Stimulated activated CD4-positive, alpha-beta T cell treated with anti-CD3 and anti-CD28 coated beads, Interleukin-2, amount 100 ng/mL, for 48 hours (primary cell): ENCODE measurements at regions not wholly inside any gene's neighbourhood (a gene's known extent, or its start where the extent isn't known, plus 50 kb on each side); places are given as distances from the start of the nearest gene placed in this dataset.

ENCODE experiments used
- DNase-seq, 2 donors: peaks; one replicate each; pipeline ENCODE4 v3.0.0-alpha.2; 2020

DNA sequence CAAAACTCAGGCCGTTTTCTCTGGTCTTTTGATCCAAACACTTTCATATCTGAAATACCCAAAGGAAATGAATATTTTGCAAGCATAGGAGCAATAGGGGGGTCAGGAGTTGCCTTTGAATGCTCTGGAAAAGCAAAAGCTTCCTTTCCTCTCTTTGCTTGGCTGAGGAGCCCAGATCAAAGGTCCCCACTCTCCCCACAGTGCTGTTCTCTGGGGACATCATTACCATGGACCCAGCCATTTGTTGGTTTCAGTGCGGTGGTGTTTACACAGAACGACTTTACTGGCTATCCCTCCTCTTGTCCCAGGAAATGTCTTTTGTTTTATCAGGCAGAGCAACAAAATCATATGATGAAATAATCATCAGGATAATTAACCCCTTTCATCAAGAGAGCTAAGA, 1089.1 kb downstream of the TBC1D22A start:
- DNase-seq: no peak

GRCh38 chr22:47850644-47851151, 1088.2 kb downstream of the TBC1D22A start:
- no peak for DNase-seq

GRCh38 chr22:47849576-47849975, 1087.1 kb downstream of the TBC1D22A start:
- no peak for DNase-seq

GRCh38 chr22:47848184-47848920, 1085.9 kb downstream of the TBC1D22A start:
- DNase-seq: no peak

GRCh38 chr22:47847131-47847890, 1084.9 kb downstream of the TBC1D22A start:
- DNase-seq: no peak

DNA sequence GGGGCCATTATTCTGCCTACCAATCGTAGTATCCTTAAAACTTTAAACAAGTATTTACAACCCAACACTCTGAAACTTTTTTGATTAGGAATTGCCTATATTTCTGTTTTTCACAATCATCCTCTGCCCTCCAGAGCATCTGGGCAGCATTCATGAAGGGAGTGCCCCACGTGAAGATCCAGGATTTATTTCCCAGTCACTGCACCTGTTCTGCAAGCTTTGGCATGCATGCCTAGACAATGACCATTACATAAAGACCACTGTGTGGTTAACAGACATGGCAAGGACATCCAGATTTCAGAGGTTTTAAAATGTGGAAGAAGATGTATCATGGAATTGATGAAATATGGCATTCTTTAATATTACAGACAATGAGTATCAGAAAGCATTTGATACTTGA, 1083.8 kb downstream of the TBC1D22A start:
- no peak for DNase-seq

DNA sequence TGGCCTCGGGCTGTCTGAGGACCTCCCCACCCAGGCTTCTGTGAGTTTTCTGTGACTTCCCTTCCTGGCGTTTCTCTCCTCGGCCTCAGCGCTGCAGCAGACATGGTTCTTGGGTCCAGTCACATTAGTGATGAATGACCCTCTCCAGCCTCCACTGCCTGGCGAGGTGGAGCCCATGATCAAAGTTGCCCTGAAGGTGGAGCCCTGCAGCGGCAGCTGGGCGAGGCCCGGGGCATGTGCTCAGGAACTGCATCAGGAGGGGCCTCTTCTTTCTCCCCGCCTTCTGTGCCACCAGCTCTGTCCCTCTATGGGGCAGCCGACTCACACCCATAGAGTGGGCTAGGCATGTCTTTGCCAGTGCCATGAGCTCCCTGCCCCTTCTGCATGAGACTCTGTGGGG, 1079.7 kb downstream of the TBC1D22A start:
- no peak for DNase-seq

DNA sequence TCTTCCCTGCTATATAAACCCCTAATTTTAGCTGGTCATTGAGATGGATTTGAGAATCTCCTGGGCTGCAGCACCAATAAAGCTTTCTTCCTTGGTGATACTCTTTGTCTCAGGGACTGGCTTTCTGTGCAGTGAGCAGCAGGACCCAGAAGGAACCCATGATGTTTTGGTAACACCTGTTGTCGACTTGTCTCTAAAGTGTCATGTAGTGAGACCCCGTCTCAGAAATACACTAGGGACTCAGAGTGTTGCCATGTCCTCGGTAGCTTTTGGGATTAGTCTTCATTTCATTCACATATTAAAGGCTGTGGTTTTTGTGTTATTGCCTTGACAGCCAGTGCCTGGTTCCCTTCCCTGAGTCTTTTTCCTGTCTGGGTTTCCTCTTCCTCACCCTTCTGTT, 1078.7 kb downstream of the TBC1D22A start:
- DNase-seq: no peak

DNA sequence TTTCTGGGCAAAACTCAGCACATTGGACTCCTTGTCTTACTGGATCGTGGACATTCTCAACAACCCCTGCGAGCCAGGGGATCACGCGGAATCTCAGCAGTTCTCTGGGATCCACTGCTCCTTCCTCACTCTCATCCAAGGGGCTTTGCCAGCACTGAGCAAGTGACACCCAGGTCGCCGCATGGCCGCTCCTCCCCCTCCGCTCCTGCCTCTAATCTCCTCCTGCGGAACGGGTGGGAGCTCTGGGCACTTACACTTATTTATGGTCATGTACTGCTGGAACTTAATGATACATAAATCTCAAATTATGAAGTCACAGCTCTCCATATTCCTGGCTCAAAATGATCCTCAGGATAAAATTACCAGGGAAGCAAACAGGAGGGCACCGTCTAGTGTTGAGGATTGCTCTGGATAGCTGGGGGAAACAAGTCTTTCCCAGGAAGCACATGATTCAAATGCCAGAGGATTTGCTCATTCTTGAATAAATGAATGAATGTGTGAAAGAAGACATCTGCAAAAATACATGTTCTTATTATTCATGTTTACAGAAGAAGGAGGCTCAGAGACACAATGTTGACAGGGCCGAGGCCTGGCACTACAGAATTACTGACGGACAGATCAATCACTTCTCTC, 1077.3 kb downstream of the TBC1D22A start:
- DNase-seq: no peak

DNA sequence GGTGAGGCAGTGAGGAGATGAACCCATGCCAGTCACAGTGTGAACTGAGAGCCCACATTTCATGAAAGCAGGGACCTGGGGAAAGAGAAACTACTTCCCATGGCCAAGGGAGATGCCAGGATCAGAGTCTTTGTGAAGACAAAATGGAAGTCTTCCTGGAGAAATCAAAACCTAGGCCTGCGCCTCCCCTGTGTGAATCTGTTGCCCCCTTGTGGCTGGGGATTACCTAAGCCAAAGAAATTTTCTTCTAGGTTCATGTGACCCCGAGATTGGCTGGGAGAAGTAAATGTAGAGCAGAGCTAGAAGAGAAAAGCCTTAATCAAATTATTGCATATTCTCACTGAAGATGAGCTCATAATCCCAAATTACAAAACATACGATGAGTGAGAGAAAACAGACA, 1075.3 kb downstream of the TBC1D22A start:
- DNase-seq: no peak

GRCh38 chr22:47836957-47837356, 1074.5 kb downstream of the TBC1D22A start:
- no peak for DNase-seq

DNA sequence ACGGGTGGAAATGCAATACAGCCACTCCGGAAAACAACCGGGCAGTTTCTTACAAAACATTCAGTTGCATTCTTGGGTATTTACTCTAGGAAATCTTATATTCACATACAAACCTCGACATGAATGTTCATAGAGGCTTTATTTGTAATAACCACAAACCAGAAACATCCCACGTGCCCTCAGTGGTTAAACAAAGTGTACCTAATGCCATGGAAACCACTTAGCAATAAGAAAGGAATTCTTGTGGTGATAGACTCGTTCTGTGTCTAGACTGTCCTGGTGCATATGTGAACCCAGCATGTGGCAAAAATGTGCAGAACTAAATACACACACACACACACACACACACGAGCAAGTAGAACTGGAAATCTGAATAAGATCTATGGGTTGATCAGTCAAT, 1073.3 kb downstream of the TBC1D22A start:
- no peak for DNase-seq

- DNase-seq: no peak
Observed at GRCh38 chr22:47826016-47826415, 1063.6 kb downstream of the TBC1D22A start.

DNA sequence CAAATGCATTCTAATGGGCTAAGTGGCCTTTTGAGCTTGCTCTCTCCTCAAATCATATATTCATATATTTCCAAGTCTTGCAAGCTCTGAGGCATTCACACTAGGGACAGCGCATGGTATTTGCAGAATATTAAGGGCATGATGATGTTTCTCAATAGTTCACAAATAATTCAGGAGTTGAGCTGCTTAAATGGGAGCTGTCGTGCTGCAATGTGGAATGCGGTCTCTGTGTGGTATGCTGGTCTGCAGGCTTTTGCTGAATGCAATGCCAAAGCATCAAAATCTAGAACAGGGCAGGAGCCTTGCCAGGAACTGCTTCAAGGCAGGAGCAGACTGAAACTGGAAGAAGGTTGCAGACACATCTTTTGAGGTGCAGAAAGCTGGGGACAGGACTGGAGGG, 1060.0 kb downstream of the TBC1D22A start:
- DNase-seq: no peak

GRCh38 chr22:47818496-47818895, 1056.0 kb downstream of the TBC1D22A start:
- DNase-seq: no peak

- no peak for DNase-seq
Observed at GRCh38 chr22:47817380-47817779, 1054.9 kb downstream of the TBC1D22A start.

GRCh38 chr22:47816863-47817210, 1054.4 kb downstream of the TBC1D22A start:
- DNase-seq: no peak

- DNase-seq: no peak
Observed at GRCh38 chr22:47816121-47816862, 1053.8 kb downstream of the TBC1D22A start.

DNA sequence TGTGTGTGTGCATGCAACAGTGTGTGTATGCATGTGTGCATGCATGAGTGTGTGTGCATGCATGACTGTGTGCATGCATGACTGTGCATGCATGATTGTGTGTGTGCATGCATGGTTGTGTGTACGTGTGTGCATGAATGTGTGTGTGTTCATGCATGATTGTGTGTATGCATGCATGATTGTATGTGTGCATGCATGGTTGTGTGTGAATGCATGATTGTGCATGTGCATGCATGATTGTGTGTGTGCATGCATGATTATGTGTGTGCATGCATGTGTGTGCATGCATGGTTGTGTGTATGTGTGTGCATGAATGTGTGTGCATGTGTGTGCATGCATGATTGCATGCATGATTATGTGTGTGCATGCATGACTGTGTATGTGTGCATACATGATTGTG, 1052.0 kb downstream of the TBC1D22A start:
- DNase-seq: no peak

GRCh38 chr22:47813661-47814060, 1051.2 kb downstream of the TBC1D22A start:
- no peak for DNase-seq

DNA sequence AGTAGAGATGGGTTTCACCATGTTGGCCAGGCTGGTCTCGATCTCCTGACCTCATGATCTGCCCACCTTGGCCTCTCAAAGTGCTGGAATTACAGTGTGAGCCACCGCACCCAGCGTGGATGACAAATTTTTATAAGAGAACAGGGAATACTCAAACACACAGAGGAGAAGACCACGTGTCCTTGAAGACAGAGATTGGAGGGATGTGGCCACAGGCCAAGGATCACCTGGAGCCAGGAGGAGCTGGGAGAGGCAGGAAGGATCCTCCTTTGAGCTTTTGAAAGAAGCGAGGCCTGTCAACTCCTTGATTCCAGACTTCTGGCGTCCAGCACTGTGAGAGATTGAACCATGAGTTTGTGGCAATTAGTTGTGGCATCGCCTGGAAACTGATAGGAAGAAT, 1049.5 kb downstream of the TBC1D22A start:
- DNase-seq: no peak

DNA sequence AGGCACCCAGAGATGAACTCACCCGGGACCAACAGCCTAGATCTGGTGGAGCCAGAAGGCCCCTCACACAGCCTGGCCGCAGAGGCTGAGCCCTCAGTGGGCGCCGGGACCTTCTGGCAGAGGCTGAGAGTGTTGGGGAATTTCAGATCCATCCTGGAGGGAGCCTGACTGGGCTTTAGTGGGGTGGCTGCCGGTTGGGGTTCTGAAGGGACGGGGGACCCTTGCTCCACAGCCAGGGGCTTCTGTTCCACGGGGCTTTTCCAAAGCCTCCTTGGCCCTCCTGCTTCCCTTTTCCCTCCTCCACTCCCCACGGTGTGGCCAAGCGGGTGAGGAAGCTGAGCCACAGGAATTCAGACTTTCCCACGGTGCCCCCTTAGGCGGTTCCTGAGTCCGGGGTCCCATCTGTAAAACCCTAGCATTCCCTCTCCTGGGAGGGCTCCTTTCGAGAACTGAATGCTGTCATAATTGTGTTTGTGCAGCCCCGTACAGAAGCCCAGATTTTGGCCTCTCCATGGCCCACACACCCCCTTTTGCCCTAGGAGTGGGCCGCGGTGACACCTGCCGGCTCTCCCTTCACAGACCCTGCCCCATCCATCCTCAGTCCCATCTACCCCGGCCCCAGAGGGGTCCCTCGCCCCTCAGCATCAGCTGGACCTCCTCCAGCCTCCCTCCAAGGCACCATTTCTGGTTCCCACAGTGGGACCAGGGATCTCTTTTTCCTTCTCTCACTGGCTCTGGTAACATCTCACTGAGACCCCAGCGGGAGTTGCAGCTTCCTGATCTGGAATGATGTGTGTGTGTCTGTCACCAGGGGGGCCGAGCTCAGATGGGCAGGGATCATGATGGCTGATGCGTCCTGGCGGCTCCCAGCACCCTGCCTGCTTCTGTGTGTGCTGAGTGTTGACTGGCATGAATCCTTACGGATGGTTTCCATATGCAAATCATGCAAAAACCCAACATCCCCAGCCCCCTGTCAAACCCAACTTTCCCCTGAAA, 1048.4 kb downstream of the TBC1D22A start:
- DNase-seq: no peak
